Right lobe of liver (tissue), 4 donors: ENCODE measurements at regions not wholly inside any gene's neighbourhood (a gene's known extent, or its start where the extent isn't known, plus 50 kb on each side); places are given as distances from the start of the nearest gene placed in this dataset.

Experiments
- CTCF ChIP-seq, 4 donors: fragments of 200-600 bp in 3 of 4; fragments of 450-650 bp in 1 of 4; IDR thresholded peaks; one replicate each; pipeline versions ENCODE4 v1.5.1 to v1.8.0; 2016 to 2022; ENCODE audit warnings: antibody characterized with exemption in 4 of 4, mild to moderate bottlenecking in 2 of 4
- POLR2A ChIP-seq: fragments of 450-650 bp; IDR thresholded peaks from one replicate; pipeline ENCODE4 v1.6.1; 2017; ENCODE audit warnings: antibody characterized with exemption, mild to moderate bottlenecking
- donor health status: DM: no; HTN: no; CAD: no.
- donor health status: DM: no; HTN: no; CAD: no.
- donor health status: DM: no; HTN: yes; CAD: no.

- TF ChIP-seq CTCF (IDR thresholded peaks at IDR 0.05) = no peak
- TF ChIP-seq POLR2A = no peak
These were observed 835.6 kb upstream of the SLIT2 start for GRCh38 chr4:19416146-19416545.
